Gastrocnemius medialis (tissue), 4 donors: ENCODE measurements at regions not wholly inside any gene's neighbourhood (a gene's known extent, or its start where the extent isn't known, plus 50 kb on each side); places are given as distances from the start of the nearest gene placed in this dataset.

Source experiments
- ATAC-seq, 2 donors: fragments of 150-250 bp; one replicate each; pipeline ENCODE4 v1.9.1; 2016
- DNase-seq, 2 donors: peaks; one replicate each; pipeline ENCODE4 v3.0.0-alpha.2; 2019
- H3K27ac ChIP-seq, 4 donors: fragments of 200-600 bp; sonication (generic); 1 replicate in 1 of 4; 2 replicates in 3 of 4; pipeline ENCODE4 v1.5.1; 2016 to 2018; ENCODE audit warnings: mild to moderate bottlenecking in 2 of 4, moderate library complexity in 1 of 4
- H3K27me3 ChIP-seq, 3 donors: fragments of 200-600 bp; sonication (generic) in 2 of 3; 1 replicate in 1 of 3; 2 replicates in 2 of 3; pipeline versions ENCODE4 v1.5.1 to v1.6.0; 2016 to 2019; ENCODE audit warnings: mild to moderate bottlenecking in 1 of 3, moderate library complexity in 1 of 3
- H3K36me3 ChIP-seq, 2 donors: fragments of 200-600 bp; sonication (generic) in 1 of 2; one replicate each; pipeline ENCODE4 v1.5.1; 2017 to 2018
- H3K4me1 ChIP-seq, 2 donors: fragments of 200-600 bp; sonication (generic) in 1 of 2; one replicate each; pipeline ENCODE4 v1.5.1; 2016 to 2017; ENCODE audit warnings: mild to moderate bottlenecking in 2 of 2
- H3K4me3 ChIP-seq, 4 donors: fragments of 200-600 bp; sonication (generic) in 3 of 4; 1 replicate in 1 of 4; 2 replicates in 3 of 4; pipeline ENCODE4 v1.5.1; 2016 to 2019; ENCODE audit warnings: mild to moderate bottlenecking in 2 of 4
- H3K9me3 ChIP-seq, 3 donors: fragments of 200-600 bp; sonication (generic) in 2 of 3; 1 replicate in 1 of 3; 2 replicates in 2 of 3; pipeline ENCODE4 v1.5.1; 2016 to 2019
- POLR2A ChIP-seq, 2 donors: fragments of 450-650 bp; IDR thresholded peaks; one replicate each; pipeline ENCODE4 v1.6.1; 2017; ENCODE audit warnings: antibody characterized with exemption in 2 of 2, mild to moderate bottlenecking in 2 of 2, moderate library complexity in 2 of 2
- in situ Hi-C, 4 donors: fragments of 200-750 bp; cut with MboI; loops; one replicate each; pipeline versions ENCODE4 v1.15.0 to v1.8.0; 2017; ENCODE audit warnings: low sequenced_read_pairs in 4 of 4
- intact Hi-C: fragments of 100-400 bp; cut with DNase I; formaldehyde crosslinking; loops from one replicate; pipeline ENCODE4 v1.15.1; 2023; ENCODE audit warnings: low total_unique reads
- TF ChIP-seq, protein P1 (sequence below), 5 experiments: fragments of 450-650 bp in 3 of 5; fragments of 200-600 bp in 2 of 5; sonication (generic) in 2 of 5; IDR thresholded peaks in 4 of 5; conservative IDR thresholded peaks in 1 of 5; 1 replicate in 4 of 5; 2 replicates in 1 of 5; pipeline ENCODE4 v1.5.1; 2016 to 2019; ENCODE audit warnings: antibody characterized with exemption in 5 of 5, mild to moderate bottlenecking in 3 of 5, moderate library complexity in 3 of 5

DNA sequence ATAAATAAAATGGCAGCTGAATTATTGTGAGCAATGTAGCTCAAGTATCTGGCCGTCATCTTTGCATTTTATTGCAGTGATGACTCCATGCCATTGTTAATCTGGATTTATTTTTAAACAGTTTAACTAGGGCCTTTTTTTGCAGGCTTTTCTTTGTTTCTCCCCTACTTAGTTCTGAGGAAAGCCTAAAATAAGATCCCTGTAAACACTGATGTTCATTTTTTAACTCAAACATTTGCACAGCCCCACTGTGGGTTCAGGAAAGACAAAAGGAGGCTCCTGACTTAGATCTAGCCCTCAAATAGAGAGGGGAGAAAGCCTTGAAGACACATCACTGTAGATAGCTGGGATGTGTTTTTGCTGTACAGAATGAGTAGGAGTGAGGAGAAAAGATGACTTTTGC, 69.2 kb downstream of the PLEKHG1 start:
- in situ Hi-C loops (no loop called here), intact Hi-C loops (no loop called here)
- H3K27ac ChIP-seq: peak overlapping the region; percentile 2 to 54 (median 41)
- H3K4me1 ChIP-seq: peaks cover 12 to 24% of the 10 kb centered on the region in 2 donors
- H3K4me3 ChIP-seq: no peak overlapping the region
- ATAC-seq (no peak), DNase-seq (no peak)
- H3K27me3 ChIP-seq: no peaks in the 10 kb centered on the region
- no peak for TF ChIP-seq POLR2A (IDR thresholded peaks at IDR 0.05)
- TF ChIP-seq, protein P1, sequence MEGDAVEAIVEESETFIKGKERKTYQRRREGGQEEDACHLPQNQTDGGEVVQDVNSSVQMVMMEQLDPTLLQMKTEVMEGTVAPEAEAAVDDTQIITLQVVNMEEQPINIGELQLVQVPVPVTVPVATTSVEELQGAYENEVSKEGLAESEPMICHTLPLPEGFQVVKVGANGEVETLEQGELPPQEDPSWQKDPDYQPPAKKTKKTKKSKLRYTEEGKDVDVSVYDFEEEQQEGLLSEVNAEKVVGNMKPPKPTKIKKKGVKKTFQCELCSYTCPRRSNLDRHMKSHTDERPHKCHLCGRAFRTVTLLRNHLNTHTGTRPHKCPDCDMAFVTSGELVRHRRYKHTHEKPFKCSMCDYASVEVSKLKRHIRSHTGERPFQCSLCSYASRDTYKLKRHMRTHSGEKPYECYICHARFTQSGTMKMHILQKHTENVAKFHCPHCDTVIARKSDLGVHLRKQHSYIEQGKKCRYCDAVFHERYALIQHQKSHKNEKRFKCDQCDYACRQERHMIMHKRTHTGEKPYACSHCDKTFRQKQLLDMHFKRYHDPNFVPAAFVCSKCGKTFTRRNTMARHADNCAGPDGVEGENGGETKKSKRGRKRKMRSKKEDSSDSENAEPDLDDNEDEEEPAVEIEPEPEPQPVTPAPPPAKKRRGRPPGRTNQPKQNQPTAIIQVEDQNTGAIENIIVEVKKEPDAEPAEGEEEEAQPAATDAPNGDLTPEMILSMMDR (IDR thresholded peaks at IDR 0.05 in 4 of 5, conservative IDR thresholded peaks at IDR 0.05 in 1 of 5): no peak
- H3K9me3 ChIP-seq: no peaks in the 10 kb centered on the region
- H3K36me3 ChIP-seq: no peaks in the 10 kb centered on the region

DNA sequence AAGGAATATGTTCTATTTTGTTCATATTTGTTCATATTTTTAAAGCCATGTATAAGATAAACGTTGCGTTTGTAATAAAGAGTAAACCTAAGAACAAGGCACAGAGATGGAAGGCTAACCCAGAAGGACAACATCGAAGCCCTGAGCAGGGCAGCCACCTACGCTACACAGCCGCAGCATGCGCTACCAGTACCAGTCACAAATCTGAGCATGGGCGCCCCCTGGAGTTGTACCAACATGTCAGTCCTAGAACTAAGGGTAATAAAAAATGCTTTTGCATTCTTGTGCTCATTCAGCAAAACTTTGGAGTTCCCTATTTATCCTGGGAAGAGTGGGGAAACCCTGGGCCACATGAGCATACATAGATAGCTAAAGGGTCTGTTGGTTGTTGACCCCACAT, 70.6 kb downstream of the PLEKHG1 start:
- in situ Hi-C loops: no loop called here
- DNase-seq: no peak
- Histone ChIP-seq H3K27ac (no peak overlapping the region), H3K27me3 (no peaks in the 10 kb centered on the region), H3K36me3 (no peaks in the 10 kb centered on the region), H3K4me3 (no peak overlapping the region), H3K9me3 (no peaks in the 10 kb centered on the region), H3K4me1 (peaks cover 12 to 24% of the 10 kb centered on the region in 2 donors)
- TF ChIP-seq, protein P1 (IDR thresholded peaks at IDR 0.05 in 4 of 5, conservative IDR thresholded peaks at IDR 0.05 in 1 of 5): no peak
- TF ChIP-seq POLR2A (IDR thresholded peaks at IDR 0.05): no peak
- ATAC-seq: no peak
- intact Hi-C loops: no loop called here

DNA sequence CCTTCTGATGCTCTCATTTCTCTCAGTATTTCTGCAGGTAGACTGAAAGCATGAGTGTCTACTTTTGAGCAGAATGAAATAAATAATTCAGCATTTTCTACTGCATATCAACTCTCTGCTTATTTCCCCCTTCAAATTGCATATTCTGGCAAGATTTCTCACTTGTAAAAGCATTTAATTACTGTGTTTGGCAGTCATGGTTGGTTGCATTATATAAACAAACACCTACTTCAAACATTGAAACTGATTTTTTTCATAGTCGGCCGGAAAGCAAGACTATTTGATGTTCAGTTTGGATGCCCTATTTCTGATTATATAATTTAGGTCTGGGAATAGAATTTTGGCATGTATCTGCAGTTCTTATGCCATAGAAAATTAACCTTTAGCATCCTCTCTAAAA, 73.1 kb downstream of the PLEKHG1 start:
- no peak for DNase-seq
- no peaks in the 10 kb centered on the region for H3K36me3 ChIP-seq
- no peak overlapping the region for H3K27ac ChIP-seq
- intact Hi-C loops: no loop called here
- no peak for ATAC-seq
- H3K27me3 ChIP-seq: no peaks in the 10 kb centered on the region
- in situ Hi-C loops: no loop called here
- TF ChIP-seq, protein P1 (IDR thresholded peaks at IDR 0.05 in 4 of 5, conservative IDR thresholded peaks at IDR 0.05 in 1 of 5): no peak
- no peak for TF ChIP-seq POLR2A (IDR thresholded peaks at IDR 0.05)
- no peak overlapping the region for H3K4me3 ChIP-seq
- H3K9me3 ChIP-seq: no peaks in the 10 kb centered on the region
- H3K4me1 ChIP-seq: peaks cover 12 to 18% of the 10 kb centered on the region in 2 donors

DNA sequence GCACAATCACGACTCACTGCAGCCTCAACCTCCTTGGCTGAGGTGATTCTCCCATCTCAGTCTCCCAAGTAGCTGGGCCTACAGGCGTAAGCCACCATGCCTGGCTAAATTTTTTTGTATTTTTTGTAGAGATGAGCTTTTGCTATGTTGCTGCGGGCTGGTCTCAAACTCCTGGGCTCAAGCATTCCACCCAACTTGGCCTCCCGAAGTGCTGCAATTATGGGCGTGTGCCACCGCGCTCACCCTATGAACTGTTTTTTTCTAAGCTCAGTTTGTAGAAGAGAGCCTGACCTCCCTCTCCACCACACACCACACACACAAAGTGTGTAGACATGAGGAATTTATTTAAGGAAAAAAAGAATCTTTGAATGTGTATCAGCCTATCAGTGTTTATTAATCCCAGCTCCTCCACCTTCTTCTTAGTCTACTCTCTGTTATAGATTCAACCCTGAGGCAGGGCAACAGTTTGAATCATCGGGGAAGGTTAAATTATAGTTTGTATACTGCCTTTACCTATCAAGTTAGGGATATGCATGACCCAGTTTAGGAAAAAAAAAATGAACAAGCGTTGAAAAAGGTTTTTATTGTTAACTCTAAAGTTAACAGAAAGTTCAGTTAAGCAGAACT, 74.1 kb downstream of the PLEKHG1 start:
- Histone ChIP-seq H3K27ac (no peak overlapping the region), H3K4me1 (peaks cover 4 to 8% of the 10 kb centered on the region in 2 donors), H3K9me3 (no peaks in the 10 kb centered on the region), H3K4me3 (no peak overlapping the region), H3K27me3 (no peaks in the 10 kb centered on the region), H3K36me3 (no peaks in the 10 kb centered on the region)
- TF ChIP-seq, protein P1 (IDR thresholded peaks at IDR 0.05 in 4 of 5, conservative IDR thresholded peaks at IDR 0.05 in 1 of 5): no peak
- no peak for TF ChIP-seq POLR2A (IDR thresholded peaks at IDR 0.05)
- ATAC-seq (no peak), DNase-seq (no peak)
- intact Hi-C loops: no loop called here
- in situ Hi-C loops: no loop called here

DNA sequence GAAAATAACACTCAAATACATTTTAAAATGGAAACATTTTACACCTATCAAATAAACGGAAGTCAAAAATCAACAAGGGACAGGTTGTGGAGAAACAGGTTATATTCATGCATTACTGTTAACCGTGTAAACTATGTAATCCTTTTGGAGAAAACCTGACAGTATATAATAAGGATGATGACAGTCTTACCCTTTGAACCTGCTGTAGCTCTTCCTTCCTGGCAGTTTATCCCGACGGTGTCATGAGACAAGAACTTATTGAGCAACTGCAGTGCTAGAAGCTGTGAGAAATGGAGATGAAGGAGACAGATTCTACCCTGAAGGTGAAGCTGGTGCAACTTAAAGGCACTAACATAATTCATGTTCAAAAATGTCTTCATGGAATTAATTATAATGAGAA, 76.7 kb downstream of the PLEKHG1 start:
- no peak for ATAC-seq
- no peaks in the 10 kb centered on the region for H3K36me3 ChIP-seq
- peaks cover 0 to 3% of the 10 kb centered on the region in 2 donors for H3K4me1 ChIP-seq
- H3K27me3 ChIP-seq: no peaks in the 10 kb centered on the region
- intact Hi-C loops: no loop called here
- H3K9me3 ChIP-seq: no peaks in the 10 kb centered on the region
- no peak for DNase-seq
- no peak overlapping the region for H3K4me3 ChIP-seq
- no peak overlapping the region for H3K27ac ChIP-seq
- in situ Hi-C loops: no loop called here
- TF ChIP-seq, protein P1 (IDR thresholded peaks at IDR 0.05 in 4 of 5, conservative IDR thresholded peaks at IDR 0.05 in 1 of 5): no peak
- TF ChIP-seq POLR2A (IDR thresholded peaks at IDR 0.05): no peak
